Mesenchymal stem cell (in vitro differentiated cells and primary cell): ENCODE measurements at regions not wholly inside any gene's neighbourhood (a gene's known extent, or its start where the extent isn't known, plus 50 kb on each side); places are given as distances from the start of the nearest gene placed in this dataset.
"Not testable (repeated sequence)": the region's sequence is repeated elsewhere in the genome, so short reads cannot be mapped to it uniquely, and the experiment has no call there.

Experiments used
- DNase-seq: peaks from one replicate; pipeline ENCODE4 v3.0.0-alpha.2; 2013
- H2AFZ ChIP-seq: one replicate; pipeline ENCODE4 v1.6.1; 2013; ENCODE audit warnings: low read depth, mild to moderate bottlenecking, control low read depth, inconsistent platforms, low read length, moderate library complexity
- H2AK5ac ChIP-seq: 2 replicates; pipeline ENCODE4 v1.6.1; 2013; ENCODE audit warnings: low read length, moderate library complexity, mild to moderate bottlenecking, inconsistent platforms; ENCODE audit not compliant: severe bottlenecking
- H2BK120ac ChIP-seq: one replicate; pipeline ENCODE4 v1.6.1; 2013; ENCODE audit warnings: low read depth, mild to moderate bottlenecking, inconsistent platforms, low read length, moderate library complexity
- H2BK12ac ChIP-seq, 2 experiments: one replicate each; pipeline ENCODE4 v1.6.1; 2013; ENCODE audit warnings: inconsistent platforms in 2 of 2, low read length in 2 of 2, mild to moderate bottlenecking in 2 of 2, moderate library complexity in 2 of 2, control low read depth in 1 of 2
- H2BK15ac ChIP-seq: one replicate; pipeline ENCODE4 v1.6.1; 2013; ENCODE audit warnings: mild to moderate bottlenecking, low read depth, inconsistent platforms; ENCODE audit not compliant: poor library complexity, severe bottlenecking
- H2BK5ac ChIP-seq: 2 replicates; pipeline ENCODE4 v1.6.1; 2013; ENCODE audit warnings: low read depth, mild to moderate bottlenecking, low read length, control low read depth, inconsistent platforms; ENCODE audit not compliant: poor library complexity, severe bottlenecking
- H3K14ac ChIP-seq, 2 experiments: one replicate each; pipeline ENCODE4 v1.6.1; 2013; ENCODE audit warnings: inconsistent platforms in 2 of 2, low read length in 2 of 2, control low read depth in 1 of 2, mild to moderate bottlenecking in 1 of 2, moderate library complexity in 1 of 2
- H3K18ac ChIP-seq, 2 experiments: one replicate each; pipeline ENCODE4 v1.6.1; 2013; ENCODE audit warnings: inconsistent platforms in 2 of 2, low read length in 2 of 2, control low read depth in 1 of 2, low read depth in 1 of 2, mild to moderate bottlenecking in 1 of 2
- H3K23ac ChIP-seq, 2 experiments: one replicate each; pipeline ENCODE4 v1.6.1; 2013; ENCODE audit warnings: inconsistent platforms in 2 of 2, low read length in 2 of 2, mild to moderate bottlenecking in 2 of 2, moderate library complexity in 2 of 2, control low read depth in 1 of 2
- H3K27ac ChIP-seq: 2 replicates; pipeline ENCODE4 v1.5.1; 2013; ENCODE audit warnings: mild to moderate bottlenecking, moderate library complexity, low read length, control low read depth, inconsistent platforms; ENCODE audit not compliant: poor library complexity, severe bottlenecking
- H3K27me3 ChIP-seq, 2 experiments: 2 replicates each; pipeline versions ENCODE4 v1.6.1 to v1.7.0; 2013; ENCODE audit warnings: low read length in 2 of 2, mild to moderate bottlenecking in 2 of 2, moderate library complexity in 2 of 2, control low read depth in 1 of 2, inconsistent platforms in 1 of 2; ENCODE audit not compliant: control insufficient read depth in 1 of 2, insufficient read depth in 1 of 2
- H3K36me3 ChIP-seq, 2 experiments: 2 replicates each; pipeline versions ENCODE4 v1.6.1 to v1.7.0; 2013; ENCODE audit warnings: low read length in 2 of 2, control low read depth in 1 of 2, inconsistent platforms in 1 of 2, low read depth in 1 of 2, mild to moderate bottlenecking in 1 of 2; ENCODE audit not compliant: insufficient read depth in 2 of 2, control insufficient read depth in 1 of 2
- H3K4ac ChIP-seq, 2 experiments: one replicate each; pipeline ENCODE4 v1.6.1; 2013; ENCODE audit warnings: inconsistent platforms in 2 of 2, low read length in 2 of 2, mild to moderate bottlenecking in 2 of 2, moderate library complexity in 2 of 2, control low read depth in 1 of 2, low read depth in 1 of 2
- H3K4me1 ChIP-seq: 2 replicates; pipeline ENCODE4 v1.6.1; 2013; ENCODE audit warnings: low read depth, low read length, control low read depth; ENCODE audit not compliant: control insufficient read depth, insufficient read depth
- H3K4me2 ChIP-seq: 2 replicates; pipeline ENCODE4 v1.6.1; 2013; ENCODE audit warnings: low read length, mild to moderate bottlenecking, inconsistent platforms; ENCODE audit not compliant: poor library complexity, severe bottlenecking
- H3K4me3 ChIP-seq, 2 experiments: 2 replicates each; pipeline versions ENCODE4 v1.5.1 to v1.7.0; 2013; ENCODE audit warnings: low read length in 2 of 2, mild to moderate bottlenecking in 2 of 2, control low read depth in 1 of 2, low read depth in 1 of 2; ENCODE audit not compliant: insufficient read depth in 1 of 2
- H3K79me1 ChIP-seq: replicated peaks from 2 replicates; pipeline ENCODE4 v1.6.1; 2013; ENCODE audit warnings: mild to moderate bottlenecking, control low read depth, low read length, inconsistent platforms; ENCODE audit not compliant: poor library complexity, severe bottlenecking
- H3K9ac ChIP-seq: 2 replicates; pipeline ENCODE4 v1.7.0; 2013; ENCODE audit warnings: mild to moderate bottlenecking, low read length, moderate library complexity
- H3K9me3 ChIP-seq: 2 replicates; pipeline ENCODE4 v1.7.0; 2013; ENCODE audit warnings: mild to moderate bottlenecking, low read length; ENCODE audit not compliant: control insufficient read depth
- H4K8ac ChIP-seq: one replicate; pipeline ENCODE4 v1.6.1; 2013; ENCODE audit warnings: inconsistent platforms, mild to moderate bottlenecking, low read length, moderate library complexity
- H4K91ac ChIP-seq: one replicate; pipeline ENCODE4 v1.6.1; 2013; ENCODE audit warnings: mild to moderate bottlenecking, low read length, inconsistent platforms
- WGBS: methylation state at CpG from one replicate; pipeline ENCODE4 v1.1.7; 2013; ENCODE audit warnings: mixed read lengths; 5-methylcytosine and 5-hydroxymethylcytosine counted together

DNA sequence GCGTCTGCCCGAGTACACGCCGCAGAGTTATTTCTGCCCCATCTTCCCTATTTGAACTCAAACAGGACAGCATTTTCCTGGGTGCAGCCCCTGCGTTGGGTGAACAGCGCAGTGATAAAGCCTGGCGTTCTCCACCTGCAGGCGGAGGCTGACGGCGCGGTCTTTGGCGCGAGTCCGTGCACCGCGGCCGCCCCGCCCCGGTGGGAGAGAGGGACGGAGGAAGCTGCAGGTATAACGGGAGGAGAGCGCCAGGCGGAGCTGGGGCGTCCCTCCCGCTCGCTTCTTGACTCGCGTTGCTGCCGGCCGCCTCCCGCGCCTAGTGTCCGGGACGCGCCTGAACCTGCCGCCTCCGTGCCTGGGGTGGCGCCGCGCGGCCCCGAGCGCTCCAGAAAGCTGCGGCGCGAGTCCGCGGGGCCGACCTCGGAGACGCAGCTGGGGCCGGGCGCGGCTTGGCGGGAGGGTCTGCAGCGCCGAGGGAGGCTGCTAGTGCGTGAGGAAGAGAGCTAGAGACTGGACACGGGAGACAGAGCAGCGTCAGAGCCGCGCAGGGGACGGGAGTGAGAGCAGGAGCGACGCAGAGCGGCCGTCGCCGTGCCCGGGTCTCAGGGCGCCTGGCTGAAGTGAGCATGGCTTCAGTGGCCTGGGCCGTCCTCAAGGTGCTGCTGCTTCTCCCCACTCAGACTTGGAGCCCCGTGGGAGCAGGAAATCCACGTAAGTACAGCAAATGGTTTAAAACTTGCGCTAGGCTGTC, 140.7 kb downstream of the SPATA31A7 start:
- 0% methylated on average over 7 of the region's 75 CpGs for WGBS

DNA sequence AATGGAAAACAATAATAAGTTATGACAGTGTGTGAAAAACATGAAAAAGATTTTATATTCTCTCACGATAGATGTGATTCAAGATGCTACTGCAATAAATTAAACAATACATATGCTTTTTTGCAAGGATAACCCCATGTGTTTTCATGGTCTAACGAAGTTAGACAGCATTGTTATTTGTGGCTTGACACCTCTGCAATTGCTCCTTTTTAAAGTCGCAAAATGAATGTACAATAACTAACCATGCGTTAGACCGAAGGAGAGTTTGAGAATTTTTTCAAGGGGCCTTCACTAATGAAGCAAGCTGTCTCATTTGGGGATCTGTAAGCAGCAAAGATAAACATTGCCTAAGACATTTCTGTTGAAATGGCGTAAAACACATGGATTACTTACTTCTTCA, 167.1 kb downstream of the SPATA31A7 start:
- not testable (repeated sequence) for H2BK15ac ChIP-seq, H3K9ac ChIP-seq, H3K27me3 ChIP-seq, H3K4me2 ChIP-seq, H3K79me1 ChIP-seq, DNase-seq, H4K91ac ChIP-seq, H2AFZ ChIP-seq, H2BK120ac ChIP-seq, H2BK12ac ChIP-seq, H3K18ac ChIP-seq, H3K14ac ChIP-seq, H3K36me3 ChIP-seq, H3K4ac ChIP-seq, H3K4me1 ChIP-seq, H2AK5ac ChIP-seq, H3K9me3 ChIP-seq, H3K4me3 ChIP-seq, H2BK5ac ChIP-seq, H3K23ac ChIP-seq, H3K27ac ChIP-seq, H4K8ac ChIP-seq
- WGBS: no CpG with 5 or more reads among the region's 6 CpGs

More for the DNA sequence above, 140.7 kb downstream of the SPATA31A7 start:
- H3K14ac ChIP-seq, H3K27me3 ChIP-seq, H4K91ac ChIP-seq, DNase-seq, H2BK15ac ChIP-seq, H3K9ac ChIP-seq, H3K27ac ChIP-seq, H4K8ac ChIP-seq, H3K4ac ChIP-seq, H3K18ac ChIP-seq, H3K4me2 ChIP-seq, H2AFZ ChIP-seq, H2BK120ac ChIP-seq, H3K9me3 ChIP-seq, H3K36me3 ChIP-seq, H3K79me1 ChIP-seq, H2BK12ac ChIP-seq, H3K23ac ChIP-seq, H2AK5ac ChIP-seq, H3K4me1 ChIP-seq, H2BK5ac ChIP-seq: not testable (repeated sequence)
- peak overlapping the region in 1 of 2 experiments; percentile 59 for H3K4me3 ChIP-seq

- H4K8ac ChIP-seq, H2AFZ ChIP-seq, H2BK12ac ChIP-seq, H3K14ac ChIP-seq, H3K27ac ChIP-seq, H2BK15ac ChIP-seq, H3K4me1 ChIP-seq, H3K27me3 ChIP-seq, H3K18ac ChIP-seq, H3K9ac ChIP-seq, H2BK120ac ChIP-seq, DNase-seq, H3K4me3 ChIP-seq, H4K91ac ChIP-seq, H2BK5ac ChIP-seq, H3K36me3 ChIP-seq, H3K4ac ChIP-seq, H3K23ac ChIP-seq, H2AK5ac ChIP-seq, H3K4me2 ChIP-seq, H3K79me1 ChIP-seq, H3K9me3 ChIP-seq: not testable (repeated sequence)
- no CpG with 5 or more reads among the region's 1 CpG for WGBS
These were observed 184.6 kb downstream of the SPATA31A7 start for GRCh38 chr9:61374390-61374789.

DNA sequence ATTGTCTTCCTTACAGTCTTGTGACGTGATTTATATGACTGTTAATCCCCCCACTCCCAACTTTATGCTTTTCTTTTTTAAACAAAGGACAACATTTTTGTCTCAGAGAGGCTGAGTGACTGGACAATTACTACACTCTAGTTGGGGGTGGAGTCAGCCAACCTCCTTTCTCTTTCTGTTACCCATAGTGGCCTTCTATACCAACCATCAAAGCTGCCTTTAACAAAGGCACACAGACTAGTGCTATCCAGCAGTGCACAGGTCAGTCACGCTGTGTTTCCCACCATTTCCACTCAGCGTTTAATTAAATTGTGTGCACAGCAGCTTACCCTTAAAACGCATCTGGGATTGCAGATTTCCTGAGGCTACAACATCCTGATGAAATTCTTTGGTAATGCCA, 186.3 kb downstream of the SPATA31A7 start:
- not testable (repeated sequence) for H3K4me2 ChIP-seq, H4K8ac ChIP-seq, H3K36me3 ChIP-seq, H3K14ac ChIP-seq, H3K23ac ChIP-seq, H2BK120ac ChIP-seq, H3K27me3 ChIP-seq, H3K79me1 ChIP-seq, H3K9me3 ChIP-seq, H2AFZ ChIP-seq, H2BK15ac ChIP-seq, H3K18ac ChIP-seq, H3K27ac ChIP-seq, H3K4ac ChIP-seq, H3K4me3 ChIP-seq, H3K4me1 ChIP-seq, DNase-seq, H2AK5ac ChIP-seq, H2BK12ac ChIP-seq, H3K9ac ChIP-seq, H2BK5ac ChIP-seq, H4K91ac ChIP-seq
- WGBS: no CpG with 5 or more reads among the region's 4 CpGs
